OCI-LY7 (cell line): ENCODE measurements at regions not wholly inside any gene's neighbourhood (a gene's known extent, or its start where the extent isn't known, plus 50 kb on each side); places are given as distances from the start of the nearest gene placed in this dataset.

Source experiments
- BruUV-seq: library from RNA; stranded (reverse); fragments of 400-500 nt; replicated peaks from 2 replicates; lab custom pipeline; 2021; lab: Mats Ljungman, UMichigan
- CTCF ChIA-PET: fragments of 300-600 bp; sonication (Branson Sonifier 250); formaldehyde crosslinking; loops from one replicate; lab custom pipeline; 2022; ENCODE audit warnings: antibody characterized with exemption; ENCODE audit not compliant: unreplicated experiment; lab: Charles Lee
- POLR2A ChIA-PET: fragments of 300-600 bp; sonication (Branson Sonifier 250); formaldehyde crosslinking; loops from one replicate; lab custom pipeline; 2022; ENCODE audit warnings: antibody characterized with exemption; lab: Charles Lee
- DNase-seq: peaks from one replicate; pipeline ENCODE4 v3.0.0-alpha.2; 2015; ENCODE audit warnings: low spot score
- H2AFZ ChIP-seq: fragments of 200-600 bp; sonication (generic), shearing (Covaris generic); 2 replicates; pipeline ENCODE4 v1.6.1; 2014; ENCODE audit warnings: mild to moderate bottlenecking, antibody characterized with exemption, low read length, moderate library complexity
- H3K27ac ChIP-seq: fragments of 200-600 bp; sonication (generic); 2 replicates; pipeline ENCODE4 v1.5.1; 2014; ENCODE audit warnings: mixed run types, low read depth, mild to moderate bottlenecking, moderate library complexity, low read length, inconsistent platforms; ENCODE audit not compliant: poor library complexity, severe bottlenecking
- H3K36me3 ChIP-seq: fragments of 200-600 bp; sonication (generic); 2 replicates; pipeline ENCODE4 v1.6.1; 2014; ENCODE audit warnings: mild to moderate bottlenecking, antibody characterized with exemption, low read length, moderate library complexity, mixed read lengths; ENCODE audit not compliant: insufficient read depth
- H3K4me1 ChIP-seq: fragments of 200-600 bp; sonication (generic); 2 replicates; pipeline ENCODE4 v1.5.1; 2014; ENCODE audit warnings: mild to moderate bottlenecking, low read length; ENCODE audit not compliant: insufficient read depth, poor library complexity, severe bottlenecking
- H3K4me2 ChIP-seq: fragments of 200-600 bp; sonication (generic); 2 replicates; pipeline ENCODE4 v1.6.1; 2014; ENCODE audit warnings: mild to moderate bottlenecking, low read length
- H3K4me3 ChIP-seq: fragments of 200-600 bp; sonication (generic); 2 replicates; pipeline ENCODE4 v1.5.1; 2014; ENCODE audit warnings: mild to moderate bottlenecking, low read depth, low read length; ENCODE audit not compliant: poor library complexity, severe bottlenecking
- H3K79me2 ChIP-seq: fragments of 200-600 bp; sonication (generic); 2 replicates; pipeline ENCODE4 v1.6.1; 2016; ENCODE audit warnings: low read depth, mild to moderate bottlenecking, low read length, moderate library complexity, mixed read lengths; ENCODE audit not compliant: insufficient read depth
- H3K9me2 ChIP-seq: fragments of 200-600 bp; sonication (generic); 2 replicates; pipeline ENCODE4 v1.6.1; 2016; ENCODE audit warnings: mild to moderate bottlenecking, low read length, mixed read lengths; ENCODE audit not compliant: insufficient read depth
- H3K9me3 ChIP-seq: fragments of 200-600 bp; sonication (generic); 2 replicates; pipeline ENCODE4 v1.6.1; 2014; ENCODE audit warnings: mild to moderate bottlenecking, mixed run types, low read length, mixed read lengths
- H4K20me1 ChIP-seq: fragments of 200-600 bp; sonication (generic); 2 replicates; pipeline ENCODE4 v1.6.1; 2014; ENCODE audit warnings: mild to moderate bottlenecking, antibody characterized with exemption, low read length, moderate library complexity, mixed read lengths; ENCODE audit not compliant: insufficient read depth
- EZH2phosphoT487 ChIP-seq: fragments of 200-600 bp; sonication (generic); IDR thresholded peaks from 2 replicates; pipeline ENCODE4 v1.6.1; 2018; ENCODE audit warnings: low read depth, borderline replicate concordance, mild to moderate bottlenecking, mixed run types, antibody characterized with exemption, low read length, moderate library complexity, mixed read lengths
- intact Hi-C: fragments of 100-400 bp; cut with micrococcal nuclease; formaldehyde crosslinking; loops from one replicate; pipeline ENCODE4 v1.10.0; 2022; ENCODE audit not compliant: unreplicated experiment
- TF ChIP-seq, protein P1 (sequence below): fragments of 200-600 bp; sonication (generic); conservative IDR thresholded peaks from 2 replicates; pipeline ENCODE4 v1.5.1; 2014; ENCODE audit warnings: mild to moderate bottlenecking, antibody characterized with exemption, low read length, moderate library complexity, mixed read lengths

- H3K27ac ChIP-seq: no peak overlapping the region
- DNase-seq: no peak
- H3K4me2 ChIP-seq: no peak overlapping the region
- H3K36me3 ChIP-seq: no peaks in the 10 kb centered on the region
- no TSS peak for BruUV-seq
- no peaks in the 10 kb centered on the region for H3K79me2 ChIP-seq
- H2AFZ ChIP-seq: no peak overlapping the region
- H3K4me3 ChIP-seq: no peak overlapping the region
- POLR2A ChIA-PET: no interaction called here
- H4K20me1 ChIP-seq: no peaks in the 10 kb centered on the region
- intact Hi-C loops: no loop called here
- no peaks in the 10 kb centered on the region for H3K9me3 ChIP-seq
- H3K9me2 ChIP-seq: no peaks in the 10 kb centered on the region
- H3K4me1 ChIP-seq: no peaks in the 10 kb centered on the region
- CTCF ChIA-PET: interaction anchor here (0.6 kb wide), 1 partner anchor 177 kb away, joined by 3 read pairs; no protein-coding TSS in a partner anchor
- no peak for TF ChIP-seq EZH2phosphoT487
- TF ChIP-seq, protein P1, sequence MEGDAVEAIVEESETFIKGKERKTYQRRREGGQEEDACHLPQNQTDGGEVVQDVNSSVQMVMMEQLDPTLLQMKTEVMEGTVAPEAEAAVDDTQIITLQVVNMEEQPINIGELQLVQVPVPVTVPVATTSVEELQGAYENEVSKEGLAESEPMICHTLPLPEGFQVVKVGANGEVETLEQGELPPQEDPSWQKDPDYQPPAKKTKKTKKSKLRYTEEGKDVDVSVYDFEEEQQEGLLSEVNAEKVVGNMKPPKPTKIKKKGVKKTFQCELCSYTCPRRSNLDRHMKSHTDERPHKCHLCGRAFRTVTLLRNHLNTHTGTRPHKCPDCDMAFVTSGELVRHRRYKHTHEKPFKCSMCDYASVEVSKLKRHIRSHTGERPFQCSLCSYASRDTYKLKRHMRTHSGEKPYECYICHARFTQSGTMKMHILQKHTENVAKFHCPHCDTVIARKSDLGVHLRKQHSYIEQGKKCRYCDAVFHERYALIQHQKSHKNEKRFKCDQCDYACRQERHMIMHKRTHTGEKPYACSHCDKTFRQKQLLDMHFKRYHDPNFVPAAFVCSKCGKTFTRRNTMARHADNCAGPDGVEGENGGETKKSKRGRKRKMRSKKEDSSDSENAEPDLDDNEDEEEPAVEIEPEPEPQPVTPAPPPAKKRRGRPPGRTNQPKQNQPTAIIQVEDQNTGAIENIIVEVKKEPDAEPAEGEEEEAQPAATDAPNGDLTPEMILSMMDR: no peak
Observed at GRCh38 chr11:112457532-112457931, 196.9 kb upstream of the PLET1 start.

GRCh38 chr11:112459001-112459400, 198.3 kb upstream of the PLET1 start:
- Histone ChIP-seq H3K9me3 (no peaks in the 10 kb centered on the region), H3K4me2 (no peak overlapping the region), H3K27ac (no peak overlapping the region), H3K4me1 (no peaks in the 10 kb centered on the region), H2AFZ (no peak overlapping the region), H4K20me1 (no peaks in the 10 kb centered on the region), H3K9me2 (no peaks in the 10 kb centered on the region), H3K36me3 (no peaks in the 10 kb centered on the region), H3K79me2 (no peaks in the 10 kb centered on the region), H3K4me3 (no peak overlapping the region)
- no TSS peak for BruUV-seq
- POLR2A ChIA-PET: no interaction called here
- TF ChIP-seq EZH2phosphoT487: no peak
- TF ChIP-seq, protein P1: no peak
- CTCF ChIA-PET: no interaction called here
- DNase-seq: no peak
- intact Hi-C loops: no loop called here

DNA sequence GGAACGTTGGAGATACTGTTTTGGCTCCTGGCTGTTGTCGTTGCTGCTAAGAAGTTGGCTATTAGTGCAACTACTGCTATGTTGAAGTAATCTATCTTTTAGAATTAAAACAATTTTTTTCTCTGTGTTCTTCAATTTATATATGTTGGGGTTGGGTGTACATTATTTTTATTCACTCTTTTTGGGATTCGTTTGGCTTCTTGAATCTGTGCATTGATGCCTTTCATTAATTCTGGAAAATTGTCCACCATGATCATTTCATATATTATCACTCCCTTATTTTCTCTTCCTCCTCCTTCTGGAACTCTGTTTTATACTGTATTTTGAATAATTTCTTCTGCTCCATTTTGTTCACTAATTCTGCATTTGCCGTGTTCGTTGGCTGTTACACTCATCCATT, 199.5 kb upstream of the PLET1 start:
- H3K4me2 ChIP-seq: no peak overlapping the region
- no peaks in the 10 kb centered on the region for H4K20me1 ChIP-seq
- no peaks in the 10 kb centered on the region for H3K9me3 ChIP-seq
- no TSS peak for BruUV-seq
- ChIA-PET POLR2A (no interaction called here), CTCF (no interaction called here)
- no peaks in the 10 kb centered on the region for H3K36me3 ChIP-seq
- TF ChIP-seq, protein P1: no peak
- TF ChIP-seq EZH2phosphoT487: no peak
- no peak overlapping the region for H3K27ac ChIP-seq
- no peak for DNase-seq
- no peaks in the 10 kb centered on the region for H3K79me2 ChIP-seq
- intact Hi-C loops: no loop called here
- H3K4me3 ChIP-seq: no peak overlapping the region
- no peaks in the 10 kb centered on the region for H3K4me1 ChIP-seq
- no peak overlapping the region for H2AFZ ChIP-seq
- H3K9me2 ChIP-seq: no peaks in the 10 kb centered on the region
